Trophoblast cell (in vitro differentiated cells and primary cell): ENCODE measurements at regions not wholly inside any gene's neighbourhood (a gene's known extent, or its start where the extent isn't known, plus 50 kb on each side); places are given as distances from the start of the nearest gene placed in this dataset.

ENCODE experiments used
- DNase-seq, 2 donors: peaks; one replicate each; pipeline ENCODE4 v3.0.0-alpha.2; 2016
- H2AFZ ChIP-seq: 2 replicates; pipeline ENCODE4 v1.6.1; 2013; ENCODE audit warnings: low read length, moderate library complexity, mild to moderate bottlenecking; ENCODE audit not compliant: insufficient read depth, poor library complexity
- H2AK5ac ChIP-seq: 2 replicates; pipeline ENCODE4 v1.6.1; 2013; ENCODE audit warnings: mild to moderate bottlenecking, low read length
- H2BK120ac ChIP-seq: 2 replicates; pipeline ENCODE4 v1.6.1; 2013; ENCODE audit warnings: low read length, mild to moderate bottlenecking, moderate library complexity; ENCODE audit not compliant: insufficient read depth, poor library complexity
- H2BK12ac ChIP-seq: 2 replicates; pipeline ENCODE4 v1.6.1; 2013; ENCODE audit warnings: mild to moderate bottlenecking, low read length, moderate library complexity
- H2BK5ac ChIP-seq: 2 replicates; pipeline ENCODE4 v1.6.1; 2013; ENCODE audit warnings: low read length, low read depth, moderate library complexity, mild to moderate bottlenecking; ENCODE audit not compliant: poor library complexity
- H3K14ac ChIP-seq: 2 replicates; pipeline ENCODE4 v1.6.1; 2013; ENCODE audit warnings: mild to moderate bottlenecking, low read length
- H3K18ac ChIP-seq: 2 replicates; pipeline ENCODE4 v1.6.1; 2013; ENCODE audit warnings: mild to moderate bottlenecking, low read length
- H3K23ac ChIP-seq: 2 replicates; pipeline ENCODE4 v1.6.1; 2013; ENCODE audit warnings: low read length
- H3K27ac ChIP-seq: 2 replicates; pipeline ENCODE4 v1.5.1; 2013; ENCODE audit warnings: low read depth, mild to moderate bottlenecking, inconsistent platforms, low read length, moderate library complexity
- H3K27me3 ChIP-seq: 2 replicates; pipeline ENCODE4 v1.6.1; 2013; ENCODE audit warnings: inconsistent platforms, mild to moderate bottlenecking, low read length, moderate library complexity; ENCODE audit not compliant: insufficient read depth
- H3K36me3 ChIP-seq, 2 experiments: 1 replicate in 1 of 2; 2 replicates in 1 of 2; pipeline ENCODE4 v1.6.1; 2013; ENCODE audit warnings: low read length in 2 of 2, mild to moderate bottlenecking in 2 of 2, moderate library complexity in 1 of 2; ENCODE audit not compliant: insufficient read depth in 2 of 2, control insufficient read depth in 1 of 2
- H3K4ac ChIP-seq: 2 replicates; pipeline ENCODE4 v1.6.1; 2013; ENCODE audit warnings: low read depth, mild to moderate bottlenecking, low read length, moderate library complexity
- H3K4me1 ChIP-seq, 2 experiments: 1 replicate in 1 of 2; 2 replicates in 1 of 2; pipeline ENCODE4 v1.6.1; 2013; ENCODE audit warnings: low read length in 2 of 2, mild to moderate bottlenecking in 2 of 2, moderate library complexity in 1 of 2; ENCODE audit not compliant: insufficient read depth in 2 of 2, control insufficient read depth in 1 of 2
- H3K4me2 ChIP-seq: 2 replicates; pipeline ENCODE4 v1.6.1; 2013; ENCODE audit warnings: inconsistent platforms, mild to moderate bottlenecking, low read length, moderate library complexity
- H3K4me3 ChIP-seq: 2 replicates; pipeline ENCODE4 v1.5.1; 2013; ENCODE audit warnings: mild to moderate bottlenecking, low read depth, low read length, inconsistent platforms
- H3K79me1 ChIP-seq: one replicate; pipeline ENCODE4 v1.6.1; 2013; ENCODE audit warnings: low read length
- H3K79me2 ChIP-seq: 2 replicates; pipeline ENCODE4 v1.6.1; 2013; ENCODE audit warnings: low read length, mild to moderate bottlenecking; ENCODE audit not compliant: control insufficient read depth, insufficient read depth, poor library complexity
- H3K9ac ChIP-seq: 2 replicates; pipeline ENCODE4 v1.6.1; 2013; ENCODE audit warnings: mild to moderate bottlenecking, low read length
- H3K9me3 ChIP-seq: 2 replicates; pipeline ENCODE4 v1.6.1; 2013; ENCODE audit warnings: low read depth, mild to moderate bottlenecking, control low read depth, inconsistent platforms, low read length; ENCODE audit not compliant: insufficient read depth
- H4K12ac ChIP-seq: 2 replicates; pipeline ENCODE4 v1.6.1; 2013; ENCODE audit warnings: low read depth, mild to moderate bottlenecking, low read length, moderate library complexity
- H4K8ac ChIP-seq: 2 replicates; pipeline ENCODE4 v1.6.1; 2013; ENCODE audit warnings: low read depth, mild to moderate bottlenecking, low read length, moderate library complexity
- H4K91ac ChIP-seq: one replicate; pipeline ENCODE4 v1.6.1; 2013; ENCODE audit warnings: low read depth, mild to moderate bottlenecking, low read length, moderate library complexity
- WGBS: extraction: QIAGEN DNeasy Blood & Tissue Kit; methylation state at CpG from one replicate; pipeline ENCODE4 v1.1.7; 2013; ENCODE audit warnings: missing lambda C conversion rate; ENCODE audit not compliant: insufficient read length, insufficient coverage; ENCODE audit errors: extremely low coverage; 5-methylcytosine and 5-hydroxymethylcytosine counted together

DNA sequence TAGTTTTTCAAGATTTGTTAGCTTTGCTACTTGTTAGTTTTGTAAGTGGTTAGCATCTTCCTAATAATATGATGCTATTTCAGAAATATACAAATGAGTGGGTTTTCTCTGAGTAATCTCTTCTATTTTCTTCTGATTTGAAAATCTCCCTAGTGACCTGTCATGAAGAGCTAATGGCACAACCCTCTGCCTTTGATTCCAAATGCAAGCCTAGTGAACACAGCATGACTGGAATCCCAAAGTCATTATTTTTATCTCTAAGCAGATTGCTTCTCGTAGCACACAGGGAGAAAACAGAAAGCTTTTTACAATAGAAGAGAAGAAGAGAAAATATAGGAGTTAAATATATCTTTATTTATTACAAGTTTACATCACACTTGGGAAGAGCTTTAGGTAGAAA lies 295.5 kb downstream of the LRATD1 start:
- Histone ChIP-seq H3K79me2 (no peaks in the 10 kb centered on the region), H2AK5ac (no peak overlapping the region), H3K4me3 (no peak overlapping the region), H3K4ac (no peak overlapping the region), H3K36me3 (no peaks in the 10 kb centered on the region), H3K14ac (no peak overlapping the region), H3K27me3 (no peaks in the 10 kb centered on the region), H2BK12ac (no peak overlapping the region), H3K4me1 (no peaks in the 10 kb centered on the region), H2BK5ac (no peak overlapping the region), H3K9ac (no peak overlapping the region), H3K79me1 (no peaks in the 10 kb centered on the region), H3K27ac (no peak overlapping the region), H4K91ac (no peak overlapping the region), H3K18ac (no peak overlapping the region), H3K4me2 (no peak overlapping the region), H3K9me3 (no peaks in the 10 kb centered on the region), H4K12ac (no peak overlapping the region), H2BK120ac (no peak overlapping the region), H2AFZ (no peak overlapping the region), H4K8ac (no peak overlapping the region), H3K23ac (no peak overlapping the region)
- WGBS = no CpG with 5 or more reads among the region's 1 CpG
- no peak for DNase-seq

DNA sequence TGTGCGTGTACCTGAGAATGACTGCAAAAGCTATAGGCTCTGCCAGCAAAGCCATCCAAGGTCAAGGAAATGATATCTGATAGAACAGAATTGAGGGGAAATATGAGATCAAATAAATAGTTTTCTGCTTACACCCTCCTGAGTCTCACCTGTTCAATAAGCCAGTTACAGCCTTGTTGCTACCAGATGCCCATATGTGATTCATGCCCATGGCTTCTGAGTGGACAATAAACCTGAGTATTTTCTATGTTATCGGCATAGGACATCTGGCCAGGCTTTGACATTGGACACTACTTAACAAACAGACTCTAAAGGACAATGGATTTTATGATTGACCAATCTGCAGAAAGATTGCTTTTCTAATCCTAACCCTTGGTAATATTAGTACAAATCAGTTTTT lies 297.9 kb downstream of the LRATD1 start:
- H3K27ac ChIP-seq = no peak overlapping the region
- DNase-seq = peak; percentile 30 to 61
- no peak overlapping the region for H4K91ac ChIP-seq
- H2BK12ac ChIP-seq = no peak overlapping the region
- no peaks in the 10 kb centered on the region for H3K79me1 ChIP-seq
- H3K18ac ChIP-seq = no peak overlapping the region
- H3K79me2 ChIP-seq = no peaks in the 10 kb centered on the region
- no peaks in the 10 kb centered on the region for H3K36me3 ChIP-seq
- no peaks in the 10 kb centered on the region for H3K9me3 ChIP-seq
- no peak overlapping the region for H3K23ac ChIP-seq
- no peak overlapping the region for H4K8ac ChIP-seq
- H2BK5ac ChIP-seq = no peak overlapping the region
- no CpG with 5 or more reads among the region's 2 CpGs for WGBS
- H3K27me3 ChIP-seq = no peaks in the 10 kb centered on the region
- H3K9ac ChIP-seq = no peak overlapping the region
- no peak overlapping the region for H4K12ac ChIP-seq
- H3K4me3 ChIP-seq = no peak overlapping the region
- H2BK120ac ChIP-seq = no peak overlapping the region
- H3K4me1 ChIP-seq = no peaks in the 10 kb centered on the region
- no peak overlapping the region for H3K4me2 ChIP-seq
- no peak overlapping the region for H2AK5ac ChIP-seq
- no peak overlapping the region for H2AFZ ChIP-seq
- H3K14ac ChIP-seq = no peak overlapping the region
- H3K4ac ChIP-seq = no peak overlapping the region

DNA sequence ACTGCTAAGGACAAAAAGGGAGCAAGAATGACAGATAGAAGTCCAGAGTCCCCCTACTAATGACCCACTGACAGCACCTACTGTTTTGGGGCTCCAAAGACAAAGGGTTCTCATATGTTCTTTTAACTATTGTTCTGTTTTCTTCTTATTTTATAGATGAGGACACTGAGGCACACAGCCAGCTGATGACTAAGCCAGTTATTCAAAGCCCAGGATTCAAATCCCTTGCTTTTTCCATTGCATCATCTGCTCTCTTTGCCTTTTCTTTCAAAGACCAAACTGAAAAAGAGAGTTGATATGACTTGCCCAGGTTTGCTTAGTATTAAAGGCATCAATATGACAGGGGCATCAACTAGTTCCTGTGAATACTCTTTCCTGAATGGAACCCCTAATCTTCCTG lies 299.8 kb downstream of the LRATD1 start:
- H3K18ac ChIP-seq = no peak overlapping the region
- no peaks in the 10 kb centered on the region for H3K9me3 ChIP-seq
- H3K4me3 ChIP-seq = no peak overlapping the region
- no peak overlapping the region for H3K27ac ChIP-seq
- H3K4me2 ChIP-seq = no peak overlapping the region
- no peak overlapping the region for H4K8ac ChIP-seq
- H2AK5ac ChIP-seq = no peak overlapping the region
- no peaks in the 10 kb centered on the region for H3K79me1 ChIP-seq
- no peak overlapping the region for H2BK120ac ChIP-seq
- no peak overlapping the region for H2BK5ac ChIP-seq
- H3K36me3 ChIP-seq = no peaks in the 10 kb centered on the region
- no peak overlapping the region for H2BK12ac ChIP-seq
- H4K12ac ChIP-seq = no peak overlapping the region
- H3K4ac ChIP-seq = no peak overlapping the region
- H3K4me1 ChIP-seq = no peaks in the 10 kb centered on the region
- no peak for DNase-seq
- no peaks in the 10 kb centered on the region for H3K79me2 ChIP-seq
- no peak overlapping the region for H3K9ac ChIP-seq
- no peaks in the 10 kb centered on the region for H3K27me3 ChIP-seq
- H3K23ac ChIP-seq = no peak overlapping the region
- H4K91ac ChIP-seq = no peak overlapping the region
- no peak overlapping the region for H2AFZ ChIP-seq
- no peak overlapping the region for H3K14ac ChIP-seq

DNA sequence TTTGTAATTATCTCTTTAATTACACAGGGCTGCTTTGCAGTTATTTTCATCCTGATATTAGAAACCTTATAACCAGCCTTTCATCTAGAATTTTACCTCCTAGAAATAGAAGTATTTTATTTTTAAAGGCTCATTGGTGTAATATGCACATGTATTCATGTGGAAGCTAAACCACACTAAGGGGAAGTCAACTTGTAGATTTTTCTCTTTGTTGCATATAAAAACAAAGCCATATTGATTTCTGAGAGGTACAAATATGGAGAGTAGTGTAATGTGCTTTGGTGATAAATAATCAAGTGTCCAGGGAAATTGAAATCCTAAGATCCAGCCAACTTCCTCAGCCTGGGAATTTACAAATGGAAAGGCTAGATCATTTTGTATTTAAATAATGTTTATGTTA lies 301.2 kb downstream of the LRATD1 start:
- H2BK120ac ChIP-seq = no peak overlapping the region
- no peak overlapping the region for H3K18ac ChIP-seq
- no peak overlapping the region for H3K14ac ChIP-seq
- H3K23ac ChIP-seq = no peak overlapping the region
- no peaks in the 10 kb centered on the region for H3K4me1 ChIP-seq
- no peaks in the 10 kb centered on the region for H3K27me3 ChIP-seq
- H3K79me1 ChIP-seq = no peaks in the 10 kb centered on the region
- no peak overlapping the region for H4K12ac ChIP-seq
- no peak overlapping the region for H4K91ac ChIP-seq
- no peak overlapping the region for H3K4me3 ChIP-seq
- no peaks in the 10 kb centered on the region for H3K79me2 ChIP-seq
- no peak overlapping the region for H2AFZ ChIP-seq
- H2BK5ac ChIP-seq = no peak overlapping the region
- no peak overlapping the region for H3K4me2 ChIP-seq
- H3K9me3 ChIP-seq = no peaks in the 10 kb centered on the region
- DNase-seq = no peak
- H2BK12ac ChIP-seq = no peak overlapping the region
- H3K9ac ChIP-seq = no peak overlapping the region
- H4K8ac ChIP-seq = no peak overlapping the region
- no peaks in the 10 kb centered on the region for H3K36me3 ChIP-seq
- no peak overlapping the region for H2AK5ac ChIP-seq
- no peak overlapping the region for H3K27ac ChIP-seq
- no peak overlapping the region for H3K4ac ChIP-seq

DNA sequence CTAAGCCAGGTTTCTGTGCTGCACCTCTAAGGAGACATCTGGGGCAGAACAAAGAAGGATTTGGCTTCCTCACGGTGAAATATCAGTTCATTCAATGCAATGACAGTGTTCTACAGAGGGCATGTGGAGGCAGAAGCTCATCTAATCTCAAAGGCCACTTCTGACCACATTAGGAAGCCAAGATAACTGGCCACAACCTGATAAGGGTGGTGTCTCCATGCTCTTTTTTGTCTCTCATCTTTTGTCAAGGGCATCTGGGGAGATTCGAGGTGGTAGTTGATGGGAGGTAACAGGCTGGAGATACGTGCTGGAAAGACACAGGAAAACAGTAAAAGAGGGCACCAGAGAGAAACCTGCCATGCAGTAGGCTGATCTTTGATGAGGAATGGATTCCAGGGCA lies 303.9 kb downstream of the LRATD1 start:
- Histone ChIP-seq H2BK5ac (no peak overlapping the region), H3K79me2 (no peaks in the 10 kb centered on the region), H3K23ac (no peak overlapping the region), H3K4me1 (no peaks in the 10 kb centered on the region), H3K79me1 (no peaks in the 10 kb centered on the region), H3K4ac (no peak overlapping the region), H3K9ac (no peak overlapping the region), H4K91ac (no peak overlapping the region), H3K4me2 (no peak overlapping the region), H2BK120ac (no peak overlapping the region), H3K14ac (no peak overlapping the region), H2BK12ac (no peak overlapping the region), H3K4me3 (no peak overlapping the region), H3K36me3 (no peaks in the 10 kb centered on the region), H4K8ac (no peak overlapping the region), H4K12ac (no peak overlapping the region), H3K27me3 (no peaks in the 10 kb centered on the region), H3K27ac (no peak overlapping the region), H2AFZ (no peak overlapping the region), H3K9me3 (no peaks in the 10 kb centered on the region), H3K18ac (no peak overlapping the region), H2AK5ac (no peak overlapping the region)
- DNase-seq = no peak
- no CpG with 5 or more reads among the region's 3 CpGs for WGBS
